Adrenal gland (tissue), 9 donors: ENCODE measurements at regions not wholly inside any gene's neighbourhood (a gene's known extent, or its start where the extent isn't known, plus 50 kb on each side); places are given as distances from the start of the nearest gene placed in this dataset.

ENCODE experiments used
- DNase-seq, 7 donors: peaks; one replicate each; pipeline ENCODE4 v3.0.0-alpha.2; 2019 to 2020
- H3K27ac ChIP-seq, 5 donors: fragments of 200-600 bp; sonication (generic) in 4 of 5; 1 replicate in 3 of 5; 2 replicates in 2 of 5; pipeline versions ENCODE4 v1.5.1 to v1.8.0; 2016 to 2020; ENCODE audit warnings: mild to moderate bottlenecking in 1 of 5
- H3K27me3 ChIP-seq: fragments of 200-600 bp; 2 replicates; pipeline ENCODE4 v1.8.0; 2021
- H3K36me3 ChIP-seq, 2 donors: fragments of 200-600 bp; replicated peaks in 1 of 2; 1 replicate in 1 of 2; 2 replicates in 1 of 2; pipeline versions ENCODE4 v1.5.1 to v1.8.0; 2018 to 2022
- H3K4me1 ChIP-seq, 2 donors: fragments of 200-600 bp; replicated peaks in 1 of 2; 1 replicate in 1 of 2; 2 replicates in 1 of 2; pipeline versions ENCODE4 v1.5.1 to v1.8.0; 2018 to 2021
- H3K4me3 ChIP-seq, 4 donors: fragments of 200-600 bp; sonication (generic) in 3 of 4; one replicate each; pipeline ENCODE4 v1.5.1; 2016 to 2018
- H3K9me3 ChIP-seq, 3 donors: fragments of 200-600 bp; sonication (generic) in 1 of 3; replicated peaks in 1 of 3; 1 replicate in 2 of 3; 2 replicates in 1 of 3; pipeline versions ENCODE4 v1.5.1 to v1.8.0; 2016 to 2021
- POLR2A ChIP-seq, 2 donors: fragments of 450-650 bp; IDR thresholded peaks; one replicate each; pipeline ENCODE4 v1.6.1; 2017; ENCODE audit warnings: antibody characterized with exemption in 2 of 2, mild to moderate bottlenecking in 2 of 2, moderate library complexity in 1 of 2
- WGBS, 4 donors: extraction: QIAGEN DNeasy Blood & Tissue Kit in 2 of 4; methylation state at CpG; one replicate each; pipeline versions ENCODE4 v1.1.5 to v1.1.7; 2013 to 2017; 5-methylcytosine and 5-hydroxymethylcytosine counted together
- intact Hi-C, 2 donors: fragments of 100-400 bp; cut with DNase I; formaldehyde crosslinking; loops; one replicate each; pipeline versions ENCODE4 v1.14.1 to v1.15.0; 2022 to 2023
- TF ChIP-seq, protein P1 (sequence below), 6 experiments: fragments of 450-650 bp in 4 of 6; fragments of 200-600 bp in 2 of 6; sonication (generic) in 1 of 6; IDR thresholded peaks; 1 replicate in 5 of 6; 2 replicates in 1 of 6; pipeline versions ENCODE4 v1.5.1 to v1.8.0; 2016 to 2021; ENCODE audit warnings: antibody characterized with exemption in 6 of 6, mild to moderate bottlenecking in 2 of 6, moderate library complexity in 1 of 6
- donor health status: healthy with polysubstance abuse.
- donor health status: Bipolar disorder and iron deficiency.
- donor health status: DM: yes; HTN: yes; CAD: no.
- donor health status: DM: no; HTN: no; CAD: no.
- donor health status: DM: no; HTN: no; CAD: no.

GRCh38 chr5:135271533-135272310 is 127.3 kb downstream of the MACROH2A1 start:
- DNase-seq: no peak
- TF ChIP-seq, protein P1, sequence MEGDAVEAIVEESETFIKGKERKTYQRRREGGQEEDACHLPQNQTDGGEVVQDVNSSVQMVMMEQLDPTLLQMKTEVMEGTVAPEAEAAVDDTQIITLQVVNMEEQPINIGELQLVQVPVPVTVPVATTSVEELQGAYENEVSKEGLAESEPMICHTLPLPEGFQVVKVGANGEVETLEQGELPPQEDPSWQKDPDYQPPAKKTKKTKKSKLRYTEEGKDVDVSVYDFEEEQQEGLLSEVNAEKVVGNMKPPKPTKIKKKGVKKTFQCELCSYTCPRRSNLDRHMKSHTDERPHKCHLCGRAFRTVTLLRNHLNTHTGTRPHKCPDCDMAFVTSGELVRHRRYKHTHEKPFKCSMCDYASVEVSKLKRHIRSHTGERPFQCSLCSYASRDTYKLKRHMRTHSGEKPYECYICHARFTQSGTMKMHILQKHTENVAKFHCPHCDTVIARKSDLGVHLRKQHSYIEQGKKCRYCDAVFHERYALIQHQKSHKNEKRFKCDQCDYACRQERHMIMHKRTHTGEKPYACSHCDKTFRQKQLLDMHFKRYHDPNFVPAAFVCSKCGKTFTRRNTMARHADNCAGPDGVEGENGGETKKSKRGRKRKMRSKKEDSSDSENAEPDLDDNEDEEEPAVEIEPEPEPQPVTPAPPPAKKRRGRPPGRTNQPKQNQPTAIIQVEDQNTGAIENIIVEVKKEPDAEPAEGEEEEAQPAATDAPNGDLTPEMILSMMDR (IDR thresholded peaks at IDR 0.05): no peak
- TF ChIP-seq POLR2A (IDR thresholded peaks at IDR 0.05): no peak

GRCh38 chr5:135269931-135270421 is 129.1 kb downstream of the MACROH2A1 start:
- H3K4me3 ChIP-seq: no peak overlapping the region
- intact Hi-C loops: no loop called here
- TF ChIP-seq POLR2A (IDR thresholded peaks at IDR 0.05): no peak
- TF ChIP-seq, protein P1 (IDR thresholded peaks at IDR 0.05): no peak
- WGBS, 4 donors: 82 to 95% (median 89%) methylated on average over 6 to 7 of the region's 7 CpGs
- H3K4me1 ChIP-seq: no peaks in the 10 kb centered on the region
- no peaks in the 10 kb centered on the region for H3K36me3 ChIP-seq
- DNase-seq: no peak
- no peak overlapping the region for H3K27ac ChIP-seq
- H3K9me3 ChIP-seq: no peaks in the 10 kb centered on the region
- no peaks in the 10 kb centered on the region for H3K27me3 ChIP-seq

More at GRCh38 chr5:135271533-135272310, 127.3 kb downstream of the MACROH2A1 start:
- H3K27ac ChIP-seq: no peak overlapping the region
- 46 to 67% (median 60%) methylated on average over 12 to 14 of the region's 14 CpGs for WGBS, 4 donors
- no peaks in the 10 kb centered on the region for H3K4me1 ChIP-seq
- no peaks in the 10 kb centered on the region for H3K36me3 ChIP-seq
- no peak overlapping the region for H3K4me3 ChIP-seq
- no peaks in the 10 kb centered on the region for H3K9me3 ChIP-seq
- no peaks in the 10 kb centered on the region for H3K27me3 ChIP-seq
- intact Hi-C loops: no loop called here

- no peak overlapping the region for H3K4me3 ChIP-seq
These were observed 129.8 kb downstream of the MACROH2A1 start for GRCh38 chr5:135269199-135269598.

GRCh38 chr5:135266975-135267374 is 132.1 kb downstream of the MACROH2A1 start:
- Histone ChIP-seq H3K4me3 (no peak overlapping the region), H3K36me3 (no peaks in the 10 kb centered on the region), H3K9me3 (no peaks in the 10 kb centered on the region), H3K27ac (no peak overlapping the region), H3K4me1 (no peaks in the 10 kb centered on the region), H3K27me3 (no peaks in the 10 kb centered on the region)
- no peak for TF ChIP-seq POLR2A (IDR thresholded peaks at IDR 0.05)
- TF ChIP-seq, protein P1 (IDR thresholded peaks at IDR 0.05): no peak
- DNase-seq: no peak
- 84 to 95% (median 89%) methylated on average over 5 of the region's 5 CpGs for WGBS, 4 donors
- intact Hi-C loops: no loop called here

More at GRCh38 chr5:135269199-135269598, 129.8 kb downstream of the MACROH2A1 start:
- no peak for DNase-seq
- no peak overlapping the region for H3K27ac ChIP-seq
- H3K9me3 ChIP-seq: no peaks in the 10 kb centered on the region
- no peaks in the 10 kb centered on the region for H3K27me3 ChIP-seq
- H3K36me3 ChIP-seq: no peaks in the 10 kb centered on the region
- intact Hi-C loops: no loop called here
- no peaks in the 10 kb centered on the region for H3K4me1 ChIP-seq
- TF ChIP-seq POLR2A (IDR thresholded peaks at IDR 0.05): no peak
- TF ChIP-seq, protein P1 (IDR thresholded peaks at IDR 0.05): no peak
- 86 to 98% (median 90%) methylated on average over 2 of the region's 2 CpGs for WGBS, 4 donors
